Renal cortical epithelial cell (primary cell): ENCODE measurements at regions not wholly inside any gene's neighbourhood (a gene's known extent, or its start where the extent isn't known, plus 50 kb on each side); places are given as distances from the start of the nearest gene placed in this dataset.

Source experiments
- DNase-seq: peaks from one replicate; pipeline ENCODE4 v3.0.0-alpha.2; 2011; ENCODE audit warnings: low read depth

- DNase-seq, result no peak
Measured at GRCh38 chr13:105463011-105463501, 1072.4 kb downstream of the EFNB2 start.

DNA sequence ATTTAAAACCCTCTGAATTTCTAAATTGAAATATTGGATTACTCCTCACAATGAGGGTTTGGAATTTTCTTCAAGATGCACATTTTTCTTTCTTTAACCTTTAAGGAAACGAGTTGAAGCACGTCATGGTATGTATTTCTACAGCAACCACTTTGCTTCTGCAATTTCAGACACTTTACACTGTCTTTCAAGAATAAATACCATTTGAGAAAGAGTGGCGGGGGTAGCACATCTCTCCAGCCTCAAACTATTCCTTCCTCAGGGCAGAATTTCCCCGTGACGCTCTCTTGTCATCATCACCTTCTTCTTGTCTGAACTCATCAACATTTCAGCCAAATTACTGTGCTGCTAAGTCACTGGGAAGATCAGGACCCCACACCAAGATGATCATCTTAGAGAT, 1073.4 kb downstream of the EFNB2 start:
- no peak for DNase-seq

DNA sequence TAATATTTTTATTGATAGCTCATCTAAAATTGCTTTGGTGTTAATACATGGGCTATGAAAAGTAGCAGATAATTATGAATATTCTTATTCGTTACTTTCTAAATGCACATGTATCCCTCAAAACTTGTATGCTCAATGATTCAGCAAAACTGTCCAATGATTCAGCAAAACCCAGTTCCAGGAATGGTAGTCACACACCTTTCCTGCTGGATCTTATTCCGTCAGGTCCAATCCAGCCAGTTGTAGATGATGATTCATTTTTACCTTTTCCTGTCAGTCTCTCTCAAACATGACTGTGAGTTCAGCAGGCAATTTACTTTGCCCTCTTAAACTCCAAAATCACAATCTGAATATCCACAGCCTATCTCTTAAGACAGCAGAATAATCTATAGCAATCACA, 1082.6 kb downstream of the EFNB2 start:
- DNase-seq, result peak; percentile 38

DNA sequence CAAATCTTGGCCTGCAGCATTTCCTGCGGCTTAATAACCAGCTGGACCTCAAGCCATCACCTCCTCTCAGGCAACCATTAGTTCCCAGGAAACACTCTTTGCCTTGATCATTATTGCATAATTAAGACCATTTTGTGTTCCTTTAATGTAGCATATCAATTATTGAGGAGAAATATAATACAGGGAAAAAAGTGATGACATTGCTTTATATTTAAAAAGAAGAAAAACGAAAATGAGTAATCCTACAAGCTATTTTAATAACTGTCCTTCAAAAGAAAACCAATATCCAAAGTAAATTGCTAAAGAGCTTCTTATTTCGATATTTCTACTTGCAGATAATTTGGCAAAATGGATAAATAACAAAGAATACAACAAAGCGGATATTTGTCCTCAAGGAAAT, 1084.7 kb downstream of the EFNB2 start:
- no peak for DNase-seq

DNA sequence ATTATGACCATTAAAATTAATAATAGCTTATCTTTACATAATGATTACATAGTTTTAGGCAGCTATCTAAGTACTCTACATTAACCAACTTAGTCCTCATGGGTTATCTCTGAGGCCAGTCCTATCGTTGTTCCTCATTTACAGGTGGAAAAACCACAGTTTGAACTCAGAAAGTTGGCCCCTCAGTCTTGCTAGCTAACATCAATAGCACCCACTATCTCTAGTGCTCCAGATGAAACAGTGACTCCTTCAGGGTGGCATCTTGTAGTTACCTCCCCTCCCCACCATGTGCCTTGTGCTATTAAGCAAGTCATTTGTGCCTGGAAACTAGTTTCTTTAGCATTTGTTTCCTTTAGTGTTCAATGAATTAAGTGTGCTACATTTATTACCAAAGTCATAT, 1086.7 kb downstream of the EFNB2 start:
- DNase-seq, result no peak

DNA sequence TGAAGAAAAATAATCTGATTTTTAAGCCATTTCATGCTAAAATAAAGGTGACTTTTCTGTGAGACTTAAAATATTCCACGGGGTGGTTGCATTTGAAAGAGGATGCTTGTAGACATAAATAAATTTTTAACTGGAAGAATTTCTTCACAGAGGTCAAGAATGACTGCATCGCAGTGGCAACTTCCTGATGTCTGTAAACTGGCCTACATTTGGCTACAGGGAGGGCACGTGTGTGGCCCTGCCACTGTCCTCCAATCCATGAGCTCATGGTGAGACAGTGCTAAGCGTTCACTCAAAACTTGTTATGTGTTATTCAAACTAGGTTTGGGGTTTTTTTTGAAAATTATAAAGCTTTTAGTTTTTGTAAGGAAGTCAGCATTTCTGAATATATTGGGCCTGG, 1089.3 kb downstream of the EFNB2 start:
- peak; percentile 25 for DNase-seq

DNA sequence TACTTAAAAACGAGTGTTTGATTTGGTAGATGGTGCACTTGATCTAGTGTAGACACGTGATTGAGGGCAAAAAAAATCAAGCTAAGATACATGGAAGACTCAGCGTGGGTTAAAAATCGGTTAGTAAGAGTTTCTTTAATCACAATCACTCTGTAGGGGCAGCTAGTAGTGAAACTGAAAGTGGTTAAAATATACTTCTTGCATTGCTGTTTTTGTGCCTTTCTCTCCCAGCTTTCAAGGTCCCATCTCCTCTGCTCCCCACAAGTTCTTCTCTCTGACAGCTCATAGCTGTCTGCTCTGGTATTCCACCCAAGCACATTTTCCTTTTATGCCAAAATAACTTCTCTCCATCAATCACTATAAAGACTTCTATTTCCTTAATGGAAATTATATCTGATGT, 1089.7 kb downstream of the EFNB2 start:
- no peak for DNase-seq

DNA sequence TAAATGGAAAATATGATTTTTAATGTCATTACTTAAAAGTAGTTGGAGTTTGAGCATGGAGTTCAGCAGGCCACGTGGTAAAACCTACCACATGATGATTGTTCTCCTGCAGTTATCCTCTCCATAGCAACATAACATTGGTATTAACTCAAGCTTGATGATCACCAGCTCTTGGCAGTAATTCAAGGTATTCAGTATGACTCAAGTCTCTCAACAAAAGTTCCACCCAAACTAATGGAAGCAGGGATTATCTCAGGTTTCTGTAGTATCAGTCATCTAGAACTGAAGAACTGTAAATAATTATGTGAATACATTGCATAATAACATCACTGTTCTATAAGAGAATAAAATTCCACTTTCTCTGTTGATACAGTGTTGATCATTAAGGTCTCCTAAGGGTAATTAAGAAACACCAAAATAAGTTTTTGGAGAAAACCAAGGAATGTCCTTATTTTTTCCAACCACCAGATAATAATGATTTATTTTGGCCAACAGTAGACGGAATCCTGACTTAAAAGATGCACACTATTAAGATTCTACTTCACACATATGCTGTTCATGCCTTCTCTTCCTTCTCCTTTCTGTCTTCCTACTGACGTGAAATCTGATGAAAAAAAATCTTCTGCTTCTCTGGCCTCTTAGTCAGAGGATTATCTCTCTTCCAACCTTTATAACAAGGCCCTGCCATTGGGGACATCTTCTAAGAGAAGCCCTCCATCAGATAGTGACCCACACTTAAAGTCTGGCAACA, 1092.3 kb downstream of the EFNB2 start:
- DNase-seq, result peak; percentile 100

- no peak for DNase-seq
Measured at GRCh38 chr13:105442040-105442439, 1093.4 kb downstream of the EFNB2 start.

GRCh38 chr13:105441051-105441750, 1094.3 kb downstream of the EFNB2 start:
- peak; percentile 10 for DNase-seq

- no peak for DNase-seq
Measured at GRCh38 chr13:105436943-105437342, 1098.5 kb downstream of the EFNB2 start.

DNA sequence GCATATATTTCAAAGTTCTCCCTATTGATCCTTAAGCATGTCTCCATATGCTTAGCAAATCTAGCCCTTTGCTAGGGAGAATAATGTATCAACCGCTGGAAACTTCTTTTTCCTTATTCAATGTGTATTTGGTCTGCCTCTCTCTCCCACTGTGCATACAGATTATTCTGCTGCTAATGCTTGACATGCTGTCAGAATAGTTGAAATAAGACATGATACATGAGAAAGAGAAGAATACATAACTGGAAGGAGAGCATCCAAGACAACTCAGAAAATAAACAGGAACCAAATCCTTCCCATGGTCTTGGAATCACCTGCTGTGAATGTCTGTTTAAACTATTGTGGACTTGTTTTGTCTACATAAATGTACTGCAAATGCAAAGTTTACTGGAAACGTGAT, 1103.0 kb downstream of the EFNB2 start:
- DNase-seq, result no peak

GRCh38 chr13:105428811-105429210, 1106.7 kb downstream of the EFNB2 start:
- DNase-seq, result no peak

DNA sequence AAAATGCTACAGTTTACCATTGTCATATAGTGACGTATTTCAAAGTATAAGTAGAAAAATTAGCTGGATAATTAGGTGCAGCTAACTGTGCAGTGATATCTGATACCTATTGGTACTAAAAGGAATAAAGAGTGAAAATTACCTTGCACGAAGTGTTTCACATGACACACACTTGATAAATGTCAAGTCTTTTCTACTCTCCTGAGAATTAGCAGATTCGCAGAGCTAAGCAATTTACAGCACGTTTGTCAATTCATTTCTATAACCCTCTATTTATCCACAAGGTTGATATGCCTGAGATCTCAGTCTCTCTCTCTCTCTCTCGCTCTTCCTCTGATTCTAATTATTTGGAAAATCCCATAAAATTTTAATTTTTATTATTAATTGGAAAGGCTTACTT, 1109.0 kb downstream of the EFNB2 start:
- DNase-seq, result no peak

DNA sequence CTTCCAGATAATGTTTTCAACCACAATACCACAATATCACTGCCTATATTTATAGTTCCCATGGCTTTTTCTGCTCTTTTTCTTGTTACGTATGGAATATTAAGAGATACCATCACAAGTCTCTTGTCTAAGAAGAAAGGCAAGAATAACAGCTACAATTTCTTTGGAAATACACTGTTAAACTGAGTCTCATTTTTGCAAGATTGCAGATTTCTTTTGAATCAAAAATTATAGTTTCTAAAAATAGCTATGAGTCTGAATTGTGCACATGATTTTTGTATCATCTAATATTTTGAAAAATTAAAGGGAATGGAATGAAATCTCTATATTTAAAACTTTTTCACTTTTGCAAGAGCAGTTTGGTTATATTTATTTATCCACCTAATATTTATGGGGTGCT, 1120.8 kb downstream of the EFNB2 start:
- no peak for DNase-seq

- DNase-seq, result no peak
Measured at GRCh38 chr13:105412171-105412570, 1123.3 kb downstream of the EFNB2 start.

- no peak for DNase-seq
Measured at GRCh38 chr13:105410602-105411001, 1124.9 kb downstream of the EFNB2 start.

GRCh38 chr13:105406551-105406950, 1128.9 kb downstream of the EFNB2 start:
- DNase-seq, result peak; percentile 60

DNA sequence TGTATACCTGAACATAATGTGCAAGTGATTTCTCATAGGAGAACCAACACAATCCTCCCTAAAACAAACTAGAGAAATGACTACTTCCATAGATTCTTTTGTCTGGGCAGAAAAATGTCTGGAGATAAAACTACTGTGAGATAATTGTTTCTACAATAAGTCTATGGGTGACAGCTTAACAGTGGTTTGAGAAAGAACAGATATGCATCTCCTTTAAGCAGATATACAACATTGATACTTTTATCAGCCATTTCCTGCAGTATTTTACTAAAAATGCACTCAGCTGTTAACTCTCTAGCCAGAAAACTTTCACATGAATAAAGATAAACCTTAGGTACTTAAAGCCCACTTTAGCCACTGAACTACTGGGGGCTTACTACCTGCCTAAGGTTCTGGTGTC, 1132.4 kb downstream of the EFNB2 start:
- DNase-seq, result no peak

DNA sequence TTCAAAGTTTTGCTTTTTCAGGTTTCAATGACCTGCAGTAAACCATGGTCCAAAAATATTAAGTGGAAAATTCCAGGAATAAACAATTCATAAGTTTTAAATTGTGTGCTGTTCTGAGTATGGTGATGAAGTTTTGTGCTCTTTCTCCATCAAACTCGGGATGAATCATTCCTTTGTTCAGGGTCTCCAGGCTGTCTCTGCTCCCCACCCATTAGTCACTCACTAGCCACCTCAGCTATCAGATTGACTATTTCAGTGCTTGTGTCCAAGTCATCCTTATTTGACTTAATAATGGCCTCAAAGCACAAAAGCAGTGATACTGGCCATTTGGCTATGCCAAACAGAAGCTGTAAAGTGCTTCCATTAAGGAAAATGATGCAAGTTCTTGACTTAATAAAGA, 1140.4 kb downstream of the EFNB2 start:
- DNase-seq, result peak; percentile 2

GRCh38 chr13:105389373-105389772, 1146.1 kb downstream of the EFNB2 start:
- no peak for DNase-seq

GRCh38 chr13:105377452-105377851, 1158.0 kb downstream of the EFNB2 start:
- DNase-seq, result no peak

GRCh38 chr13:105370011-105370650, 1165.3 kb downstream of the EFNB2 start:
- no peak for DNase-seq
